LNCaP clone FGC (cell line): ENCODE measurements at regions not wholly inside any gene's neighbourhood (a gene's known extent, or its start where the extent isn't known, plus 50 kb on each side); places are given as distances from the start of the nearest gene placed in this dataset.

Source experiments
- DNase-seq: peaks from one replicate; pipeline ENCODE4 v3.0.0-alpha.2; 2011; ENCODE audit warnings: low read depth
- H3K4me3 ChIP-seq: 2 replicates; pipeline ENCODE4 v1.5.1; 2011; ENCODE audit warnings: mild to moderate bottlenecking, low read depth, low read length, control low read depth
- TF ChIP-seq, protein P1 (sequence below): IDR thresholded peaks from 2 replicates; pipeline ENCODE4 v1.5.1; 2012; ENCODE audit warnings: mild to moderate bottlenecking; ENCODE audit not compliant: control insufficient read depth, insufficient read depth; ENCODE audit errors: extremely low read depth

DNA sequence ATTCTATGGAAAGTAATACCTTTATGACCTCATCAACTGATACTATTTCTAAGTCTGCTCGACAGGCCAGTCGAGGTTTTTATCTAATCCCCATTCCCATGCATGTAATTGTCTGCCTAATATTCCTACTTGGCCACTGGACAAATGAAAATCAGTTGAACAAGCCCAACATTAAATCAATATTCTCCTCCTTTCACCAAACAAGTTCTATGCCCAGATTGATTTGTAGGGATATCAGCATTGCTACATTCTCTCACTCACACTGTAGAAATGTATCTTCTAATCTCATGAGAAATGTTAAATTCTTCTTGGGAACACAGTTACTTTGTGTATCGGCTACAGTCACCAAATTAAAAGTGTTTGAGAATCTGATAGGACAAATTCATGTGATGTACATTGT, 208.8 kb upstream of the CTNND2 start:
- H3K4me3 ChIP-seq, result no peak overlapping the region
- TF ChIP-seq, protein P1, sequence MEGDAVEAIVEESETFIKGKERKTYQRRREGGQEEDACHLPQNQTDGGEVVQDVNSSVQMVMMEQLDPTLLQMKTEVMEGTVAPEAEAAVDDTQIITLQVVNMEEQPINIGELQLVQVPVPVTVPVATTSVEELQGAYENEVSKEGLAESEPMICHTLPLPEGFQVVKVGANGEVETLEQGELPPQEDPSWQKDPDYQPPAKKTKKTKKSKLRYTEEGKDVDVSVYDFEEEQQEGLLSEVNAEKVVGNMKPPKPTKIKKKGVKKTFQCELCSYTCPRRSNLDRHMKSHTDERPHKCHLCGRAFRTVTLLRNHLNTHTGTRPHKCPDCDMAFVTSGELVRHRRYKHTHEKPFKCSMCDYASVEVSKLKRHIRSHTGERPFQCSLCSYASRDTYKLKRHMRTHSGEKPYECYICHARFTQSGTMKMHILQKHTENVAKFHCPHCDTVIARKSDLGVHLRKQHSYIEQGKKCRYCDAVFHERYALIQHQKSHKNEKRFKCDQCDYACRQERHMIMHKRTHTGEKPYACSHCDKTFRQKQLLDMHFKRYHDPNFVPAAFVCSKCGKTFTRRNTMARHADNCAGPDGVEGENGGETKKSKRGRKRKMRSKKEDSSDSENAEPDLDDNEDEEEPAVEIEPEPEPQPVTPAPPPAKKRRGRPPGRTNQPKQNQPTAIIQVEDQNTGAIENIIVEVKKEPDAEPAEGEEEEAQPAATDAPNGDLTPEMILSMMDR, result no peak
- no peak for DNase-seq

DNA sequence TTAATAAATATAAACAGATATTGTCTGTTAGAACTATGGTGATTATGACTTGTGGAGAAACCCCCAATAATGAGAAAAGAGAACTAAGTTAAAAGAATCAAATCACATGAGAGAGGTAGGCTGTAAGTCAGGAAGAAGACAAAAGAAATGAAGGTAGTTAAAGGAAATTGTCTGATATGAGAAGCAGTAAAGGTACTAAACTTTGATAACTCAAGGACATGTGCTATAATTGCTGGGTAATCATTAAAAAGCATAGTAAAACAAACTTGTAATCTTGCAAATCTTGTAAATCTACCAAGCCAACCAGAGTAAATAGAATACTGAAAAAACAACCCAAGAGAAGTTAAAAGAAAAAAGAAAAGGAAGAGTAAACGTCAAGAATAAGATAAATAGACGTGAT, 207.0 kb upstream of the CTNND2 start:
- TF ChIP-seq, protein P1, result no peak
- DNase-seq, result no peak
- H3K4me3 ChIP-seq, result no peak overlapping the region

DNA sequence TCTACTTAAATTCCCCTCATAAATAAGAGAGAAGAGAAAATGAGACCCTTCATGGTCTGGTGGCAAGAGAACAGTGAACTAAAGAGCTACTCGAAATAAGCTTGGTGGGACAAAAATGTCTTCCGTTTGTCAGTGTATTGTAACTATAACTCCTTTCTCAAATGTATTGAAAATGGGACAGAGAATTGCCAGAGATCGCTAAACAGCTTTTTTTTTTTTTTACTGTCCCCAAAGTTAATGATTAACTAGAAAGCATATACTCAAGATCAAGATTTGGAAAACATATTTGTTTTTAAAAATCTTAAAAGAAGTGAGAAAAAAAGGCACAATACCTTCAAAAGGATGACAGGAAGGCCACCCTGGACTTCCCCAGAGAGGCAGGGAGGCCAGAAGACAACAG, 206.4 kb upstream of the CTNND2 start:
- TF ChIP-seq, protein P1, result no peak
- H3K4me3 ChIP-seq, result no peak overlapping the region
- no peak for DNase-seq

DNA sequence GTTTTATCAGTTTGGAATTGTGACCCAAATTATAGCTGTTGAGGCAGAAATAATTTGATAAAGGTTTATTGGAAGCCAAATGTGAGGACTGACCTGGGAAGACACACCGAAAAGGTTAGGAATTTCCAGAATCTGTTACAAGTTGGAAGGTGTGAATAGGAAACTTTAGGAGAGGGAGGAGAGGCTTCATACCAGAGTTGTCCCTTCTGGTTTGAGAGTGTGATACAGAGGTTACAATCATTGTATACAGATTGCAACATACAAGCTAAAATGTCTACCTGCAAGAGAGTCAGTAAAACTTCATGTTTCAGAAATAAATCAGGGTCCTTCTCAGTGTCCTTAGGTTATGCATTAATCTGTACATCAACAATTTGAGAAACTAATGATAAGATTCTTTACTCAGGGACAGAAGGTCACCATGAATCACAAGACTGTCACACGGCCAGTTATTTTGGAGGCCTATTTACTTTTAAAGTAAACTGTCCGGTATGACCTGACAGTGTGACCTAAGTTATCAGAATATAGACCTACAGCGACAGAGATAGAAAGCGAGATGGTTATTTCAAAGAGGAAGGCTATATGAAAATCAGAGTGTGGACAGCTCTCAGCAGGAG, 204.9 kb upstream of the CTNND2 start:
- H3K4me3 ChIP-seq, result no peak overlapping the region
- DNase-seq, result no peak
- TF ChIP-seq, protein P1, result no peak

DNA sequence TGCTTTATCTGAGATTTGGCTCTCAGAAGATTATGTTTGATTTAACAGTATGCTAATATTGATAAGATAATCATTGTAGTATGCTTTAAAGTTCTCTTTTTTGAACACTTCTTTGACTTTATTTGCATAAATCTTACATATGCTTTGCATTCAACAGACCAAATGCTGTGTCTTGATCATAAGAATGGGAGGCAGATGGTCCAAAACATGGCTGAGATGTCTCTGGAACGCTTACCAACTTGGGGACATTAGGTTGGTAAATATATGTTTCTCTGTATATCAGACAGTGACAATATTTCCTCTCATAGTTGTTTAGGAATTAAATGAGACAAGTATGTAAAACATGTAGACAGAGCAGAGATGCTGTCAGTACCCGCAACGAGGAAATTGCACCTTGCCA, 197.9 kb upstream of the CTNND2 start:
- DNase-seq, result no peak
- TF ChIP-seq, protein P1, result no peak
- no peak overlapping the region for H3K4me3 ChIP-seq

DNA sequence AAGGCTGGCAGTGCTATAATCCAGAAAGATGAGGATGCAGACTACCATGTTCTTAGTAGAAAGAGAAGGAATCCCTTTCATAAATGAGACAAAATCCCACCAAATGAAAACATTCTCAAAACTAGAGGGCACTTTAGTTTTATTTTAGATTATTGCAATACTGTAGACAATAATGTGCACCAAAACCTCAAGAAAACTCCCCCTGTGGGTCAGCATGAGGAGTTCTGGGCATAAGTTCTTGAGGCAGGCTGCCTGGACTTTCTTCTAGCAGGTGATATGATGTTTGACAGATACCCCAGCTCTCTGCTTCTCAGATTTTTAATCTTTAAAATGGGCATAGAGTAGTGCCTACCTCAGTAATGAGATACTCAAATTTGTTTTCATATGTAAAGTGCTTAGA, 196.3 kb upstream of the CTNND2 start:
- TF ChIP-seq, protein P1, result no peak
- no peak for DNase-seq

DNA sequence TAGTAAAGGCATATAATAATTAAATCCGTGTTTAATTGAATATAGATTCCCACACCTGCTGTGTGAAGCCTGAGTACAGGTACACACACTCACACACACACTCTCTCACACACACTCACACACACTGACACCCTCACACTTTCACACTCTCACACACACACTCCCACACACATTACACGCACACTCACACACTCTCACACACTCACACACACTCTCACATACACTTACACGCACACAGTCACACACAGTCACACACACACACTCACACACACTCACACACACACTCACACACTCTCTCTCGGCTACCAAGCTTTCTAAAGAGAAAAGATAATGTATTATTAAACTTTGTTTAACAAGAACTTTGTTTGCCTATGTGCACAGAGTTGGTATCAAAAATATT, 195.1 kb upstream of the CTNND2 start:
- H3K4me3 ChIP-seq, result no peak overlapping the region
- TF ChIP-seq, protein P1, result no peak
- DNase-seq, result no peak

More for the DNA sequence above, 196.3 kb upstream of the CTNND2 start:
- no peak overlapping the region for H3K4me3 ChIP-seq
